Kidney (tissue), 13 donors: ENCODE measurements at regions not wholly inside any gene's neighbourhood (a gene's known extent, or its start where the extent isn't known, plus 50 kb on each side); places are given as distances from the start of the nearest gene placed in this dataset.

ENCODE experiments used
- DNase-seq, 5 donors: peaks; one replicate each; pipeline ENCODE4 v3.0.0-alpha.2; 2013 to 2020
- FAIRE-seq: peaks from 2 replicates; lab custom pipeline; 2012; peaks lifted over from hg19 to GRCh38; lab: Jason Lieb, UNC
- H3K27ac ChIP-seq, 2 donors: one replicate each; pipeline ENCODE4 v1.7.0; 2013; ENCODE audit warnings: low read depth in 2 of 2, low read length in 2 of 2, inconsistent platforms in 1 of 2
- H3K27me3 ChIP-seq: one replicate; pipeline ENCODE4 v1.7.1; 2013; ENCODE audit warnings: low read length, inconsistent platforms; ENCODE audit not compliant: control insufficient read depth, insufficient read depth
- H3K36me3 ChIP-seq, 3 donors: one replicate each; pipeline versions ENCODE4 v1.7.0 to v1.7.1; 2013; ENCODE audit warnings: low read length in 3 of 3, control low read depth in 1 of 3, inconsistent platforms in 1 of 3; ENCODE audit not compliant: insufficient read depth in 3 of 3, control insufficient read depth in 2 of 3
- H3K4me1 ChIP-seq, 3 donors: one replicate each; pipeline versions ENCODE4 v1.7.0 to v1.7.1; 2013; ENCODE audit warnings: low read length in 3 of 3, inconsistent platforms in 1 of 3, low read depth in 1 of 3; ENCODE audit not compliant: control insufficient read depth in 2 of 3, insufficient read depth in 2 of 3
- H3K4me3 ChIP-seq, 3 donors: one replicate each; pipeline versions ENCODE4 v1.7.0 to v1.8.1; 2013; ENCODE audit warnings: low read length in 3 of 3, control low read depth in 1 of 3, inconsistent platforms in 1 of 3
- H3K9ac ChIP-seq, 3 donors: one replicate each; pipeline versions ENCODE4 v1.7.0 to v1.7.1; 2013; ENCODE audit warnings: low read length in 3 of 3, control low read depth in 1 of 3, inconsistent platforms in 1 of 3
- H3K9me3 ChIP-seq, 3 donors: one replicate each; pipeline versions ENCODE4 v1.7.0 to v1.7.1; 2013; ENCODE audit warnings: low read length in 3 of 3, control low read depth in 1 of 3, inconsistent platforms in 1 of 3; ENCODE audit not compliant: control insufficient read depth in 2 of 3, insufficient read depth in 1 of 3
- intact Hi-C: fragments of 100-400 bp; cut with DNase I; formaldehyde crosslinking; loops from one replicate; pipeline ENCODE4 v1.11.1; 2022
- TF ChIP-seq, protein P1 (sequence below): IDR thresholded peaks from 3 replicates; pipeline ENCODE4 v1.5.1; 2012; ENCODE audit warnings: mild to moderate bottlenecking, moderate library complexity, borderline replicate concordance; ENCODE audit not compliant: insufficient read depth; ENCODE audit errors: extremely low read depth
- donor health status: control.
- donor health status: control.
- donor health status: control.
- donor health status: control.
- donor health status: control.
- donor health status: DM: yes; HTN: yes; CAD: no.
- donor health status: Normal renal cell carcinoma (clear cell type).

DNA sequence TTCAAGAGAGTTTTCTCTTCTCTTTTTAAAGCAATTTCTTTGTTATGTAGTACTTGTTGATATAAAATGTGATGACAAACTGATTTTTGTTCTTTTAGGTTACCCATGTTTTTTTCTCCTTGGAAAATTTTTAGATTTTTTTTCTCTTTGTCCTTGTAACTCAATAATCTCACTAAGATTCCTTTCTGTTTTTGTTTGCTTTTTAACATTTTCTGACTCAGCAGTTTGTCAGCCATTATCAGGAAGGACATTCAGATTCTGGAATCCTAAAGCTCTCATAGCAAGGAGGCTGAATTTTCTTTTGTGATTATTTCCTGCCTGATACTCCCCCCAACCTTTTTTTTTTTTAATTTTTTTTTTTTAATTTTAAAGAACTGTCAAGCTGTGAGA lies 75.2 kb upstream of the CITED2 start:
- TF ChIP-seq, protein P1, sequence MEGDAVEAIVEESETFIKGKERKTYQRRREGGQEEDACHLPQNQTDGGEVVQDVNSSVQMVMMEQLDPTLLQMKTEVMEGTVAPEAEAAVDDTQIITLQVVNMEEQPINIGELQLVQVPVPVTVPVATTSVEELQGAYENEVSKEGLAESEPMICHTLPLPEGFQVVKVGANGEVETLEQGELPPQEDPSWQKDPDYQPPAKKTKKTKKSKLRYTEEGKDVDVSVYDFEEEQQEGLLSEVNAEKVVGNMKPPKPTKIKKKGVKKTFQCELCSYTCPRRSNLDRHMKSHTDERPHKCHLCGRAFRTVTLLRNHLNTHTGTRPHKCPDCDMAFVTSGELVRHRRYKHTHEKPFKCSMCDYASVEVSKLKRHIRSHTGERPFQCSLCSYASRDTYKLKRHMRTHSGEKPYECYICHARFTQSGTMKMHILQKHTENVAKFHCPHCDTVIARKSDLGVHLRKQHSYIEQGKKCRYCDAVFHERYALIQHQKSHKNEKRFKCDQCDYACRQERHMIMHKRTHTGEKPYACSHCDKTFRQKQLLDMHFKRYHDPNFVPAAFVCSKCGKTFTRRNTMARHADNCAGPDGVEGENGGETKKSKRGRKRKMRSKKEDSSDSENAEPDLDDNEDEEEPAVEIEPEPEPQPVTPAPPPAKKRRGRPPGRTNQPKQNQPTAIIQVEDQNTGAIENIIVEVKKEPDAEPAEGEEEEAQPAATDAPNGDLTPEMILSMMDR = no peak
- no peaks in the 10 kb centered on the region for H3K4me1 ChIP-seq
- H3K36me3 ChIP-seq = no peaks in the 10 kb centered on the region
- FAIRE-seq = peak; percentile 38
- H3K4me3 ChIP-seq = no peak overlapping the region
- no peak overlapping the region for H3K9ac ChIP-seq
- H3K27ac ChIP-seq = no peak overlapping the region
- intact Hi-C loops = no loop called here
- no peaks in the 10 kb centered on the region for H3K9me3 ChIP-seq
- H3K27me3 ChIP-seq = no peaks in the 10 kb centered on the region
- DNase-seq = no peak

DNA sequence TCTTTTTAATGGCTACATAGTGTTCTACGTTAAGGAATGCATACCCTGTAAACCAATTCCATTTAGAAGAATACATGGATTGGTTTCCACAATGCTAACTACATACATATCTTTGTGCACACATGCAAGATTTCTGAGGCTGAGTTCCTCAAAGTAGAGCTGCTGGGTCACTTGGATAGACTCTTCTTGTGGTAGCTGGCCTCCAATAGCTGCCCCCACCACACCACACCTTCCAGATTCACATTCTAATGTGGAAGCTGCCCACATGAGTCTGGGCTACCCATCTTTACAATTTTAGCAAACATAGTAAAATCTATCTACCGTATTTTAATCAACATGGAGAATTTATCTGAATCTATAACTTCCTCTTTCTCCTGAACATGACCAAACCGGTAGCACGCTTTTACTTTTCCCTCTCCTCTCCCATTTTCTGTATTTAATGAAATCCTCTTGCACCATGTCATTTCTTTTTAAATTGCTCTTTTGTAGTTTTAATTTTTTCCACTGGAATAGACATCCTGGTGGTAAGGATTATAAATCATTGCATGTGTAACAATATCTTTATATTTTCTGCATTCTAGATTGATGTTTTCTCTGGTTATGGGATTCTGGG lies 74.7 kb upstream of the CITED2 start:
- no peaks in the 10 kb centered on the region for H3K36me3 ChIP-seq
- TF ChIP-seq, protein P1 = no peak
- DNase-seq = no peak
- no peak overlapping the region for H3K27ac ChIP-seq
- no peak overlapping the region for H3K9ac ChIP-seq
- no peaks in the 10 kb centered on the region for H3K4me1 ChIP-seq
- intact Hi-C loops = no loop called here
- no peak overlapping the region for H3K4me3 ChIP-seq
- no peaks in the 10 kb centered on the region for H3K9me3 ChIP-seq
- no peak for FAIRE-seq
- no peaks in the 10 kb centered on the region for H3K27me3 ChIP-seq

DNA sequence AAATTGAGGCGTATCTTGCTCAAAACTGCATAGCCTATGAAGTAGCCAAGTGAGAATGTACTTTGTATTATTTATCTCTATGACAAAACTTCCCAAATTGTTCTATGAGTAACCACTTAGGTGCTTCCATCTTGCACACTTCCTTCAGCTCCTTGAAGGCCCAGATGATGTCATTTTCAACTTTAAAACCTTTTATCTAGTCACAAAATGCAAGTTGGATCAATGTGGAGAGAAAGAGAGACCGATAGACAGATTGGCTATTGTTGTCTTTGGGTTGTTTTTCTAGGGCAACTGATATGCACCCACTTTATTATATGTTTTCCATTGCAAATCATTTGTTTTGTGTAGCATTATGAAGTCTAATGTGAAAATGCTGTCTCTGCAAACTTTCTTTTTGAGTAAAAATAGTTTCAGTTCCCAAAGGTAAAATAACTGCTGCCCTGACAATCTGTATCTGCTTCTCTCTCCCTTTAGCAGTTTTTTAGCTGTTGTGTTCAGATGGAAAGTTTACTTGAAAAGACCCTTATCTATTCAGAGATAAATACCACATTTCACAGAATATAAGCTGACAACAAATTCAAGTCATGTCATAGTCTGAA lies 73.7 kb upstream of the CITED2 start:
- H3K4me3 ChIP-seq = no peak overlapping the region
- H3K4me1 ChIP-seq = peaks cover 0 to 3% (median 0%) of the 10 kb centered on the region in 3 donors
- H3K36me3 ChIP-seq = no peaks in the 10 kb centered on the region
- DNase-seq = no peak
- H3K27ac ChIP-seq = no peak overlapping the region
- intact Hi-C loops = no loop called here
- FAIRE-seq = no peak
- H3K27me3 ChIP-seq = no peaks in the 10 kb centered on the region
- TF ChIP-seq, protein P1 = no peak
- H3K9ac ChIP-seq = no peak overlapping the region
- H3K9me3 ChIP-seq = no peaks in the 10 kb centered on the region

DNA sequence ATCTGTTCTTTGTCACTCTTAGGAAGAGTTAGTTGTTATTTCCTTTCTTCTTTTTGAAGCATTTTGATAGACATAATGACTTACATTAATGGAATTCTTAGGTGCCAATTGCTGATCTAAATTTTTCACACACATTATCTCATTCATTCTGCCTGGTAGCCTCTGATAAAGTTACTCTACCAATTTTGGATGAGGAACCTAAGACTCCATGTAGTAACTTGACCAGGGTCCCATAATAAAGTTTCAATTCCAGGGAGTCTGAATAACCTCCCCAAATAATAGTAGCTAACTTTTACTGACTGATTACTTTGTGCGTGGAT lies 73.2 kb upstream of the CITED2 start:
- H3K4me1 ChIP-seq = peaks cover 0 to 3% (median 2%) of the 10 kb centered on the region in 3 donors
- H3K9ac ChIP-seq = no peak overlapping the region
- H3K4me3 ChIP-seq = no peak overlapping the region
- no peak for FAIRE-seq
- TF ChIP-seq, protein P1 = no peak
- no peak overlapping the region for H3K27ac ChIP-seq
- no peaks in the 10 kb centered on the region for H3K9me3 ChIP-seq
- intact Hi-C loops = no loop called here
- H3K36me3 ChIP-seq = no peaks in the 10 kb centered on the region
- DNase-seq = no peak
- no peaks in the 10 kb centered on the region for H3K27me3 ChIP-seq
